NCI-H128 (cell line): ENCODE measurements at regions not wholly inside any gene's neighbourhood (a gene's known extent, or its start where the extent isn't known, plus 50 kb on each side); places are given as distances from the start of the nearest gene placed in this dataset.
"Not testable (repeated sequence)": the region's sequence is repeated elsewhere in the genome, so short reads cannot be mapped to it uniquely, and the experiment has no call there.

Experiments
- DNase-seq: peaks from one replicate; lab custom pipeline; 2025; ENCODE audit not compliant: unreplicated experiment; lab: John Stamatoyannopoulos, UW

GRCh38 chr2:150681120-150681804, 193.8 kb upstream of the RND3 start:
- DNase-seq, result no peak

- no peak for DNase-seq
Observed at GRCh38 chr2:150679456-150680120, 192.1 kb upstream of the RND3 start.

GRCh38 chr2:150677551-150677950, 190.1 kb upstream of the RND3 start:
- DNase-seq, result no peak

GRCh38 chr2:150676747-150677383, 189.4 kb upstream of the RND3 start:
- no peak for DNase-seq

- no peak for DNase-seq
Observed at GRCh38 chr2:150675807-150676206, 188.3 kb upstream of the RND3 start.

- DNase-seq, result no peak
Observed at GRCh38 chr2:150674283-150674682, 186.8 kb upstream of the RND3 start.

GRCh38 chr2:150672311-150672710, 184.8 kb upstream of the RND3 start:
- DNase-seq, result no peak

GRCh38 chr2:150669492-150669891, 182.0 kb upstream of the RND3 start:
- DNase-seq, result no peak

- DNase-seq, result not testable (repeated sequence)
Observed at GRCh38 chr2:150667039-150667438, 179.6 kb upstream of the RND3 start.

- DNase-seq, result no peak
Observed at GRCh38 chr2:150663143-150663542, 175.7 kb upstream of the RND3 start.

GRCh38 chr2:150656002-150656401, 168.5 kb upstream of the RND3 start:
- no peak for DNase-seq

- DNase-seq, result no peak
Observed at GRCh38 chr2:150653351-150653750, 165.9 kb upstream of the RND3 start.

- no peak for DNase-seq
Observed at GRCh38 chr2:150647943-150648342, 160.5 kb upstream of the RND3 start.

- no peak for DNase-seq
Observed at GRCh38 chr2:150646746-150647145, 159.3 kb upstream of the RND3 start.

- DNase-seq, result no peak
Observed at GRCh38 chr2:150644298-150645067, 157.0 kb upstream of the RND3 start.

GRCh38 chr2:150643114-150643725, 155.8 kb upstream of the RND3 start:
- no peak for DNase-seq

GRCh38 chr2:150640039-150640438, 152.6 kb upstream of the RND3 start:
- no peak for DNase-seq

- no peak for DNase-seq
Observed at GRCh38 chr2:150639383-150639782, 151.9 kb upstream of the RND3 start.

- no peak for DNase-seq
Observed at GRCh38 chr2:150631236-150631821, 143.9 kb upstream of the RND3 start.

GRCh38 chr2:150630587-150631235, 143.2 kb upstream of the RND3 start:
- DNase-seq, result no peak
